B cell (primary cell): ENCODE measurements at regions not wholly inside any gene's neighbourhood (a gene's known extent, or its start where the extent isn't known, plus 50 kb on each side); places are given as distances from the start of the nearest gene placed in this dataset.

ENCODE experiments used
- CTCF ChIP-seq: fragments of 200-600 bp; IDR thresholded peaks from one replicate; pipeline ENCODE4 v1.8.0; 2022; ENCODE audit warnings: antibody characterized with exemption, mild to moderate bottlenecking
- EZH2 ChIP-seq: IDR thresholded peaks from 2 replicates; pipeline ENCODE4 v1.6.1; 2012; ENCODE audit warnings: borderline replicate concordance, low read depth, mild to moderate bottlenecking, moderate library complexity, low read length; ENCODE audit not compliant: insufficient read depth, poor library complexity, severe bottlenecking

- no peak for TF ChIP-seq CTCF
- no peak for TF ChIP-seq EZH2
Observed at GRCh38 chr9:100785946-100786345, 208.1 kb downstream of the CAVIN4 start.
